Fibroblast of the conjunctiva (primary cell): ENCODE measurements at regions not wholly inside any gene's neighbourhood (a gene's known extent, or its start where the extent isn't known, plus 50 kb on each side); places are given as distances from the start of the nearest gene placed in this dataset.
"Not testable (repeated sequence)": the region's sequence is repeated elsewhere in the genome, so short reads cannot be mapped to it uniquely, and the experiment has no call there.

Experiments
- DNase-seq: peaks from one replicate; pipeline ENCODE4 v3.0.0-alpha.2; 2010; ENCODE audit warnings: low read depth

- no peak for DNase-seq
Observed at GRCh38 chr10:57959318-57960006, 308.2 kb downstream of the IPMK start.

- no peak for DNase-seq
Observed at GRCh38 chr10:57955076-57955475, 312.6 kb downstream of the IPMK start.

GRCh38 chr10:57952741-57953140 is 315.0 kb downstream of the IPMK start:
- no peak for DNase-seq

- no peak for DNase-seq
Observed at GRCh38 chr10:57950442-57950974, 317.2 kb downstream of the IPMK start.

- DNase-seq, result peak; percentile 37
Observed at GRCh38 chr10:57948796-57949195, 318.9 kb downstream of the IPMK start.

GRCh38 chr10:57946833-57947232 is 320.9 kb downstream of the IPMK start:
- no peak for DNase-seq

- DNase-seq, result no peak
Observed at GRCh38 chr10:57943701-57944100, 324.0 kb downstream of the IPMK start.

GRCh38 chr10:57925045-57925444 is 342.6 kb downstream of the IPMK start:
- no peak for DNase-seq

GRCh38 chr10:57921140-57921539 is 346.6 kb downstream of the IPMK start:
- no peak for DNase-seq

GRCh38 chr10:57919864-57920263 is 347.8 kb downstream of the IPMK start:
- no peak for DNase-seq

GRCh38 chr10:57917019-57917418 is 350.7 kb downstream of the IPMK start:
- no peak for DNase-seq

GRCh38 chr10:57905861-57906260 is 361.8 kb downstream of the IPMK start:
- DNase-seq, result no peak

- DNase-seq, result no peak
Observed at GRCh38 chr10:57905010-57905409, 362.7 kb downstream of the IPMK start.

- DNase-seq, result no peak
Observed at GRCh38 chr10:57898231-57898630, 369.5 kb downstream of the IPMK start.

- DNase-seq, result no peak
Observed at GRCh38 chr10:57897611-57898010, 370.1 kb downstream of the IPMK start.

- no peak for DNase-seq
Observed at GRCh38 chr10:57894361-57894760, 373.3 kb downstream of the IPMK start.

GRCh38 chr10:57891201-57892006 is 376.3 kb downstream of the IPMK start:
- DNase-seq, result no peak

GRCh38 chr10:57890691-57891090 is 377.0 kb downstream of the IPMK start:
- no peak for DNase-seq

- not testable (repeated sequence) for DNase-seq
Observed at GRCh38 chr10:57885618-57885968, 382.1 kb downstream of the IPMK start.

- no peak for DNase-seq
Observed at GRCh38 chr10:57884965-57885617, 382.6 kb downstream of the IPMK start.

GRCh38 chr10:57884407-57884806 is 383.3 kb downstream of the IPMK start:
- no peak for DNase-seq

- no peak for DNase-seq
Observed at GRCh38 chr10:57880446-57881227, 387.1 kb downstream of the IPMK start.
